H9 (cell line): ENCODE measurements at regions not wholly inside any gene's neighbourhood (a gene's known extent, or its start where the extent isn't known, plus 50 kb on each side); places are given as distances from the start of the nearest gene placed in this dataset.

Source experiments
- DNase-seq: peaks from one replicate; pipeline ENCODE4 v3.0.0-alpha.2; 2017
- H2AFZ ChIP-seq: one replicate; pipeline ENCODE4 v1.6.1; 2013; ENCODE audit warnings: mild to moderate bottlenecking, low read length, control low read depth, moderate library complexity
- H2AK5ac ChIP-seq: 2 replicates; pipeline ENCODE4 v1.6.1; 2013; ENCODE audit warnings: low read length, control low read depth, mixed read lengths; ENCODE audit not compliant: insufficient read length
- H2BK120ac ChIP-seq: one replicate; pipeline ENCODE4 v1.6.1; 2013; ENCODE audit warnings: low read depth, mild to moderate bottlenecking, low read length, control low read depth, inconsistent platforms; ENCODE audit not compliant: poor library complexity, severe bottlenecking
- H2BK12ac ChIP-seq: 2 replicates; pipeline ENCODE4 v1.6.1; 2013; ENCODE audit warnings: low read length, control low read depth, mixed read lengths, low read depth; ENCODE audit not compliant: insufficient read length
- H2BK15ac ChIP-seq: 2 replicates; pipeline ENCODE4 v1.6.1; 2013; ENCODE audit warnings: low read depth, low read length, control low read depth
- H2BK20ac ChIP-seq: one replicate; pipeline ENCODE4 v1.6.1; 2013; ENCODE audit warnings: low read depth, mild to moderate bottlenecking, low read length, control low read depth, inconsistent platforms; ENCODE audit not compliant: poor library complexity, severe bottlenecking
- H2BK5ac ChIP-seq: 2 replicates; pipeline ENCODE4 v1.6.1; 2013; ENCODE audit warnings: low read length, control low read depth, mixed read lengths; ENCODE audit not compliant: insufficient read length
- H3K14ac ChIP-seq: 2 replicates; pipeline ENCODE4 v1.6.1; 2013; ENCODE audit warnings: low read length, control low read depth; ENCODE audit not compliant: insufficient read depth
- H3K18ac ChIP-seq: 2 replicates; pipeline ENCODE4 v1.6.1; 2013; ENCODE audit warnings: low read depth, mild to moderate bottlenecking, mixed read lengths, low read length, control low read depth; ENCODE audit not compliant: insufficient read length
- H3K23ac ChIP-seq: 2 replicates; pipeline ENCODE4 v1.6.1; 2013; ENCODE audit warnings: low read length, control low read depth, mixed read lengths, low read depth; ENCODE audit not compliant: insufficient read length
- H3K23me2 ChIP-seq: 2 replicates; pipeline ENCODE4 v1.6.1; 2013; ENCODE audit warnings: low read depth, mild to moderate bottlenecking, mixed read lengths, low read length, control low read depth; ENCODE audit not compliant: insufficient read length, poor library complexity, severe bottlenecking
- H3K27ac ChIP-seq: 2 replicates; pipeline ENCODE4 v1.5.1; 2013; ENCODE audit warnings: low read length, control low read depth, mixed read lengths, low read depth; ENCODE audit not compliant: insufficient read length
- H3K27me3 ChIP-seq: 2 replicates; pipeline ENCODE4 v1.6.1; 2013; ENCODE audit warnings: low read length, control low read depth, inconsistent platforms; ENCODE audit not compliant: insufficient read depth
- H3K4ac ChIP-seq: 2 replicates; pipeline ENCODE4 v1.6.1; 2013; ENCODE audit warnings: low read depth, mild to moderate bottlenecking, control low read depth, inconsistent platforms, low read length, moderate library complexity
- H3K4me1 ChIP-seq: 2 replicates; pipeline ENCODE4 v1.6.1; 2013; ENCODE audit warnings: low read length, control low read depth, inconsistent platforms; ENCODE audit not compliant: insufficient read depth
- H3K4me2 ChIP-seq: 2 replicates; pipeline ENCODE4 v1.6.1; 2013; ENCODE audit warnings: low read length, control low read depth, mixed read lengths; ENCODE audit not compliant: insufficient read length, insufficient read depth
- H3K56ac ChIP-seq: 2 replicates; pipeline ENCODE4 v1.6.1; 2013; ENCODE audit warnings: low read depth, mild to moderate bottlenecking, mixed read lengths, low read length, control low read depth; ENCODE audit not compliant: insufficient read length
- H3K79me1 ChIP-seq: 2 replicates; pipeline ENCODE4 v1.6.1; 2013; ENCODE audit warnings: low read depth, mild to moderate bottlenecking, moderate library complexity, low read length, control low read depth, inconsistent platforms; ENCODE audit not compliant: insufficient read depth, poor library complexity, severe bottlenecking
- H3K79me2 ChIP-seq: 2 replicates; pipeline ENCODE4 v1.6.1; 2013; ENCODE audit warnings: low read length, control low read depth, inconsistent platforms; ENCODE audit not compliant: insufficient read depth
- H3K9ac ChIP-seq: 2 replicates; pipeline ENCODE4 v1.6.1; 2013; ENCODE audit warnings: low read length, control low read depth, mixed read lengths; ENCODE audit not compliant: insufficient read length; ENCODE audit errors: extremely low read depth
- H3K9me3 ChIP-seq: one replicate; pipeline ENCODE4 v1.6.1; 2013; ENCODE audit warnings: low read depth, low read length, inconsistent platforms; ENCODE audit not compliant: control insufficient read depth
- H3T11ph ChIP-seq: one replicate; pipeline ENCODE4 v1.6.1; 2013; ENCODE audit warnings: mild to moderate bottlenecking, low read length, control low read depth, inconsistent platforms
- H4K20me1 ChIP-seq: one replicate; pipeline ENCODE4 v1.6.1; 2013; ENCODE audit not compliant: control insufficient read depth, insufficient read length, insufficient read depth
- H4K5ac ChIP-seq: 2 replicates; pipeline ENCODE4 v1.6.1; 2013; ENCODE audit warnings: low read depth, mild to moderate bottlenecking, mixed read lengths, low read length, control low read depth; ENCODE audit not compliant: insufficient read length
- H4K8ac ChIP-seq: replicated peaks from 2 replicates; pipeline ENCODE4 v1.6.1; 2013; ENCODE audit warnings: low read length, control low read depth, mixed read lengths, low read depth; ENCODE audit not compliant: insufficient read length
- H4K91ac ChIP-seq: 2 replicates; pipeline ENCODE4 v1.6.1; 2013; ENCODE audit warnings: low read depth, mild to moderate bottlenecking, moderate library complexity, mixed read lengths, low read length, control low read depth; ENCODE audit not compliant: insufficient read length
- H3K27ac Mint-ChIP-seq, 3 experiments: 2 replicates in 2 of 3; 3 replicates in 1 of 3; pipeline ENCODE4 v1.8.0; 2020 to 2021; ENCODE audit warnings: mixed read lengths in 3 of 3, mild to moderate bottlenecking in 1 of 3, moderate library complexity in 1 of 3
- H3K27me3 Mint-ChIP-seq: 2 replicates; pipeline ENCODE4 v1.8.0; 2021; ENCODE audit warnings: low read depth, mild to moderate bottlenecking, moderate library complexity, mixed read lengths
- H3K36me3 Mint-ChIP-seq, 3 experiments: 2 replicates in 2 of 3; 3 replicates in 1 of 3; pipeline ENCODE4 v1.8.0; 2020 to 2021; ENCODE audit warnings: low read depth in 3 of 3, mixed read lengths in 3 of 3; ENCODE audit not compliant: insufficient read depth in 1 of 3
- H3K4me1 Mint-ChIP-seq, 2 experiments: 2 replicates each; pipeline ENCODE4 v1.8.0; 2020; ENCODE audit warnings: mixed read lengths in 2 of 2
- H3K4me3 Mint-ChIP-seq, 2 experiments: 2 replicates in 1 of 2; 3 replicates in 1 of 2; pipeline ENCODE4 v1.8.0; 2020 to 2021; ENCODE audit warnings: mild to moderate bottlenecking in 2 of 2, mixed read lengths in 2 of 2, moderate library complexity in 1 of 2
- H3K9me3 Mint-ChIP-seq, 2 experiments: 2 replicates in 1 of 2; 3 replicates in 1 of 2; pipeline ENCODE4 v1.8.0; 2020; ENCODE audit warnings: mild to moderate bottlenecking in 2 of 2, mixed read lengths in 2 of 2, moderate library complexity in 1 of 2
- CTCF ChIP-seq: fragments of 200-600 bp; sonication (generic); conservative IDR thresholded peaks from 3 replicates; pipeline ENCODE4 v1.8.0; 2021; ENCODE audit warnings: antibody characterized with exemption, mild to moderate bottlenecking
- WGBS: extraction: QIAGEN DNeasy Blood & Tissue Kit; methylation state at CpG from one replicate; pipeline ENCODE4 v1.1.7; 2013; ENCODE audit warnings: missing lambda C conversion rate, low lambda C conversion rate, mixed read lengths; ENCODE audit not compliant: insufficient read length; ENCODE audit errors: extremely low coverage; 5-methylcytosine and 5-hydroxymethylcytosine counted together

- no peaks in the 10 kb centered on the region for H3K9me3 ChIP-seq
- H2BK12ac ChIP-seq: no peak overlapping the region
- H3K23ac ChIP-seq: no peak overlapping the region
- no peaks in the 10 kb centered on the region for H4K20me1 ChIP-seq
- Mint-ChIP-seq H3K4me3 (no peak overlapping the region), H3K27ac (no peak overlapping the region), H3K9me3 (peaks cover 36 to 47% of the 10 kb centered on the region in 2 experiments), H3K27me3 (no peaks in the 10 kb centered on the region), H3K4me1 (no peaks in the 10 kb centered on the region), H3K36me3 (peaks cover 0 to 5% (median 0%) of the 10 kb centered on the region in 3 experiments; a peak in 1 of 7 replicates)
- WGBS: no CpG with 5 or more reads among the region's 5 CpGs
- no peak overlapping the region for H4K5ac ChIP-seq
- H2BK20ac ChIP-seq: no peak overlapping the region
- no peak overlapping the region for H3K27ac ChIP-seq
- no peak overlapping the region for H3K4ac ChIP-seq
- H3K79me2 ChIP-seq: no peaks in the 10 kb centered on the region
- DNase-seq: no peak
- no peak overlapping the region for H3K4me2 ChIP-seq
- TF ChIP-seq CTCF: no peak
- no peak overlapping the region for H2BK15ac ChIP-seq
- H3K23me2 ChIP-seq: no peaks in the 10 kb centered on the region
- H3K14ac ChIP-seq: no peak overlapping the region
- no peak overlapping the region for H4K91ac ChIP-seq
- no peaks in the 10 kb centered on the region for H3K4me1 ChIP-seq
- no peak overlapping the region for H3T11ph ChIP-seq
- no peaks in the 10 kb centered on the region for H3K79me1 ChIP-seq
- H2BK5ac ChIP-seq: no peak overlapping the region
- H2BK120ac ChIP-seq: no peak overlapping the region
- H2AK5ac ChIP-seq: no peak overlapping the region
- no peak overlapping the region for H3K9ac ChIP-seq
- no peak overlapping the region for H4K8ac ChIP-seq
- no peak overlapping the region for H3K56ac ChIP-seq
- no peak overlapping the region for H2AFZ ChIP-seq
- no peak overlapping the region for H3K18ac ChIP-seq
- H3K27me3 ChIP-seq: no peaks in the 10 kb centered on the region
These were observed 869.9 kb downstream of the MRPL39 start for GRCh38 chr21:24737296-24737850.
